HepG2 (cell line): ENCODE measurements at regions not wholly inside any gene's neighbourhood (a gene's known extent, or its start where the extent isn't known, plus 50 kb on each side); places are given as distances from the start of the nearest gene placed in this dataset.

ENCODE experiments used
- CEBPB ChIP-seq: IDR thresholded peaks from 2 replicates; pipeline ENCODE4 v1.6.1; 2011; ENCODE audit warnings: low read depth, low read length, improper control_type of control experiment, borderline replicate concordance
- HNRNPH1 ChIP-seq: fragments of 200-400 bp; formaldehyde crosslinking; optimal IDR thresholded peaks from 2 replicates; pipeline ENCODE3; 2017; ENCODE audit warnings: mild to moderate bottlenecking, low read depth, low read length
- NR2F2 ChIP-seq: IDR thresholded peaks from 2 replicates; pipeline ENCODE4 v1.6.1; 2012; ENCODE audit warnings: low read depth, inconsistent platforms, borderline replicate concordance
- PRDM10 ChIP-seq: sonication (generic); formaldehyde crosslinking; IDR thresholded peaks from 2 replicates; pipeline ENCODE4 v1.4.0; 2020; ENCODE audit warnings: low read depth, missing genetic modification reagents
- REST ChIP-seq, 2 experiments: IDR thresholded peaks; 2 replicates each; pipeline ENCODE4 v1.6.1; 2011 to 2012; ENCODE audit warnings: low read length in 2 of 2, borderline replicate concordance in 1 of 2, low read depth in 1 of 2, mild to moderate bottlenecking in 1 of 2, moderate library complexity in 1 of 2
- TCF12 ChIP-seq, 2 experiments: fragments of 450-650 bp in 1 of 2; sonication (generic) in 1 of 2; formaldehyde crosslinking in 1 of 2; IDR thresholded peaks; 2 replicates each; pipeline versions ENCODE4 v1.6.1 to v1.8.0; 2017 to 2022; ENCODE audit warnings: antibody characterized with exemption in 1 of 2, mild to moderate bottlenecking in 1 of 2, missing genetic modification reagents in 1 of 2, moderate library complexity in 1 of 2
- TCF7L2 ChIP-seq: IDR thresholded peaks from 2 replicates; pipeline ENCODE4 v1.6.1; 2011; ENCODE audit warnings: mild to moderate bottlenecking, low read depth, low read length, moderate library complexity
- YY1 ChIP-seq: IDR thresholded peaks from 2 replicates; pipeline ENCODE4 v1.6.1; 2011; ENCODE audit warnings: low read length, low read depth, moderate library complexity, mild to moderate bottlenecking; ENCODE audit not compliant: insufficient read depth, insufficient replicate concordance
- ZBTB7B ChIP-seq: sonication (generic); formaldehyde crosslinking; IDR thresholded peaks from 2 replicates; pipeline ENCODE4 v1.4.0; 2020; ENCODE audit warnings: missing genetic modification reagents
- ZNF280B ChIP-seq: sonication (generic); formaldehyde crosslinking; IDR thresholded peaks from 2 replicates; pipeline ENCODE4 v1.5.0; 2020; ENCODE audit warnings: missing genetic modification reagents, mild to moderate bottlenecking, borderline replicate concordance
- ZNF318 ChIP-seq: sonication (generic); formaldehyde crosslinking; IDR thresholded peaks from 2 replicates; pipeline ENCODE4 v1.4.0; 2020; ENCODE audit warnings: mild to moderate bottlenecking, missing genetic modification reagents
- ZNF780A ChIP-seq: sonication (generic); formaldehyde crosslinking; IDR thresholded peaks from 2 replicates; pipeline ENCODE4 v1.8.0; 2022; ENCODE audit warnings: mild to moderate bottlenecking, missing genetic modification reagents, moderate library complexity
- TF ChIP-seq, protein P1 (sequence below): sonication (generic); formaldehyde crosslinking; IDR thresholded peaks from 2 replicates; pipeline ENCODE4 v1.5.0; 2020; ENCODE audit warnings: mild to moderate bottlenecking, missing genetic modification reagents, moderate library complexity
- TF ChIP-seq, protein P2 (sequence below): sonication (generic); formaldehyde crosslinking; IDR thresholded peaks from 2 replicates; pipeline ENCODE4 v1.8.0; 2022; ENCODE audit warnings: mild to moderate bottlenecking, missing genetic modification reagents, borderline replicate concordance

- TF ChIP-seq YY1 (no peak), TCF7L2 (no peak), ZBTB7B (CRISPR knock-in tag) (no peak), ZNF318 (CRISPR knock-in tag) (no peak), TCF12 (IDR thresholded peaks at IDR 0.05) (no peak), TCF12 (CRISPR knock-in tag; IDR thresholded peaks at IDR 0.05) (no peak), HNRNPH1 (no peak), PRDM10 (CRISPR knock-in tag) (no peak), CEBPB (no peak), NR2F2 (no peak), REST (IDR thresholded peaks at IDR 0.05; ENCODE audit: borderline replicate concordance in 1 of 2, low read depth in 1 of 2, low read length in 2 of 2) (no peak), ZNF780A (CRISPR knock-in tag) (no peak), ZNF280B (CRISPR knock-in tag) (no peak)
- TF ChIP-seq, protein P1, sequence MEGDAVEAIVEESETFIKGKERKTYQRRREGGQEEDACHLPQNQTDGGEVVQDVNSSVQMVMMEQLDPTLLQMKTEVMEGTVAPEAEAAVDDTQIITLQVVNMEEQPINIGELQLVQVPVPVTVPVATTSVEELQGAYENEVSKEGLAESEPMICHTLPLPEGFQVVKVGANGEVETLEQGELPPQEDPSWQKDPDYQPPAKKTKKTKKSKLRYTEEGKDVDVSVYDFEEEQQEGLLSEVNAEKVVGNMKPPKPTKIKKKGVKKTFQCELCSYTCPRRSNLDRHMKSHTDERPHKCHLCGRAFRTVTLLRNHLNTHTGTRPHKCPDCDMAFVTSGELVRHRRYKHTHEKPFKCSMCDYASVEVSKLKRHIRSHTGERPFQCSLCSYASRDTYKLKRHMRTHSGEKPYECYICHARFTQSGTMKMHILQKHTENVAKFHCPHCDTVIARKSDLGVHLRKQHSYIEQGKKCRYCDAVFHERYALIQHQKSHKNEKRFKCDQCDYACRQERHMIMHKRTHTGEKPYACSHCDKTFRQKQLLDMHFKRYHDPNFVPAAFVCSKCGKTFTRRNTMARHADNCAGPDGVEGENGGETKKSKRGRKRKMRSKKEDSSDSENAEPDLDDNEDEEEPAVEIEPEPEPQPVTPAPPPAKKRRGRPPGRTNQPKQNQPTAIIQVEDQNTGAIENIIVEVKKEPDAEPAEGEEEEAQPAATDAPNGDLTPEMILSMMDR (CRISPR knock-in tag) = no peak
- TF ChIP-seq, protein P2, sequence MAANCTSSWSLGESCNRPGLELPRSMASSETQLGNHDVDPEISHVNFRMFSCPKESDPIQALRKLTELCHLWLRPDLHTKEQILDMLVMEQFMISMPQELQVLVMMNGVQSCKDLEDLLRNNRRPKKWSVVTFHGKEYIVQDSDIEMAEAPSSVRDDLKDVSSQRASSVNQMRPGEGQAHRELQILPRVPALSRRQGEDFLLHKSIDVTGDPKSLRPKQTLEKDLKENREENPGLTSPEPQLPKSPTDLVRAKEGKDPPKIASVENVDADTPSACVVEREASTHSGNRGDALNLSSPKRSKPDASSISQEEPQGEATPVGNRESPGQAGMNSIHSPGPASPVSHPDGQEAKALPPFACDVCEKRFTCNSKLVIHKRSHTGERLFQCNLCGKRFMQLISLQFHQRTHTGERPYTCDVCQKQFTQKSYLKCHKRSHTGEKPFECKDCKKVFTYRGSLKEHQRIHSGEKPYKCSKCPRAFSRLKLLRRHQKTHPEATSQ = no peak
These were observed 325.1 kb upstream of the DDHD1 start for GRCh38 chr14:53478174-53478573.
